Activated T-cell treated with anti-CD3 and anti-CD28 coated beads, Interleukin-2, amount 50 U/mL, for 1 hour (primary cell): ENCODE measurements at regions not wholly inside any gene's neighbourhood (a gene's known extent, or its start where the extent isn't known, plus 50 kb on each side); places are given as distances from the start of the nearest gene placed in this dataset.
"Not testable (repeated sequence)": the region's sequence is repeated elsewhere in the genome, so short reads cannot be mapped to it uniquely, and the experiment has no call there.

Source experiments
- DNase-seq: peaks from one replicate; pipeline ENCODE4 v3.0.0-alpha.2; 2020

DNA sequence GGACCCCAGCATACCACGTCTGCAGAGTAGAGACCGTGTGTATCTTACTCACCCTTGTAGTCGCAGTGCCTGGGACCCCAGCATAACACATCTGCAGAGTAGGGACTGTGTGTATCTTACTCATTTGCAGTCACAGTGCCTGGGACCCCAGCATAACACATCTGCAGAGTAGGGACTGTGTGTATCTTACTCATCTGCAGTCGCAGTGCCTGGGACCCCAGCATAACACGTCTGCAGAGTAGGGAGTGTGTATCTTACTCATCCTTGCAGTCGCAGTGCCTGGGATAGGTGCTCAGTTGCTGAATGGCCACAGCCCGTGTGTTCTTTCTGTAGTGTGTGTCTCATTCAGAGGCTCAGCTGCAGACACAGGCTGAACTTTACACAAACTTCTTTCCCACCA lies 71.4 kb upstream of the FRG1 start:
- no peak for DNase-seq

- DNase-seq, result no peak
Measured at GRCh38 chr4:189870511-189871234, 70.0 kb upstream of the FRG1 start.

GRCh38 chr4:189874591-189874990 lies 66.1 kb upstream of the FRG1 start:
- no peak for DNase-seq

GRCh38 chr4:189881190-189881589 lies 59.5 kb upstream of the FRG1 start:
- peak; percentile 23 for DNase-seq

DNA sequence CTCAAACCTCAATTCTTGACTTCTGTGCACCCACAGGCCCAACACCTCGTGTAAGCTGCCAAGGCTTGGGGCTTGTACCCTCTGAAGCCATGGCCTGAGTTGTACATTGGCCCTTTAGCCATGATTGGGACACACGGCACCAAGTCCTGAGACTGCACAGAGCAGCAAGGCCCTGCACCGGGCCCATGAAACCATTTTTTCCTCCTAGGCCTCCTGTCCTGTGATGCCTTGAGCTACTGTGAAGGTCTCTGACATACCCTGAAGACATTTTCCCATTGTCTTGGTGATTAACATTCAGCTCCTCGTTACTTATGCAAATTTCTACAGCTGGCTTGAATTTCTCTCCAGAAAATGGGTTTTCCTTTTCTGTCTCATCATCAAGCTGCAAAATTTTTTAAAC lies 52.3 kb upstream of the FRG1 start:
- not testable (repeated sequence) for DNase-seq
